Putamen (tissue), 1 donor: ENCODE measurements at regions not wholly inside any gene's neighbourhood (a gene's known extent, or its start where the extent isn't known, plus 50 kb on each side); places are given as distances from the start of the nearest gene placed in this dataset.
A peak's percentile ranks its signal among the peaks of the same experiment; 100 is the strongest.

ENCODE experiments used
- DNase-seq: peaks from one replicate; pipeline ENCODE4 v3.0.0-alpha.2; 2016; ENCODE audit warnings: low spot score

- DNase-seq = peak; percentile 91
Observed at GRCh38 chr9:105064248-105065097, 136.5 kb upstream of the ABCA1 start.

GRCh38 chr9:105065098-105066088 is 137.4 kb upstream of the ABCA1 start:
- DNase-seq = no peak

GRCh38 chr9:105066275-105066865 is 138.4 kb upstream of the ABCA1 start:
- DNase-seq = no peak

GRCh38 chr9:105067895-105068580 is 140.1 kb upstream of the ABCA1 start:
- no peak for DNase-seq

- DNase-seq = no peak
Observed at GRCh38 chr9:105069285-105069684, 141.3 kb upstream of the ABCA1 start.

GRCh38 chr9:105069696-105070095 is 141.7 kb upstream of the ABCA1 start:
- DNase-seq = no peak

GRCh38 chr9:105070176-105070575 is 142.2 kb upstream of the ABCA1 start:
- no peak for DNase-seq

GRCh38 chr9:105072476-105072875 is 144.5 kb upstream of the ABCA1 start:
- DNase-seq = no peak

- no peak for DNase-seq
Observed at GRCh38 chr9:105073147-105073546, 145.2 kb upstream of the ABCA1 start.

- no peak for DNase-seq
Observed at GRCh38 chr9:105074491-105074890, 146.5 kb upstream of the ABCA1 start.

- DNase-seq = no peak
Observed at GRCh38 chr9:105076729-105077128, 148.8 kb upstream of the ABCA1 start.

GRCh38 chr9:105079457-105079856 is 151.5 kb upstream of the ABCA1 start:
- DNase-seq = no peak

- no peak for DNase-seq
Observed at GRCh38 chr9:105082843-105083242, 154.9 kb upstream of the ABCA1 start.

- no peak for DNase-seq
Observed at GRCh38 chr9:105083256-105083655, 155.3 kb upstream of the ABCA1 start.

GRCh38 chr9:105087910-105088898 is 156.2 kb upstream of the SLC44A1 start:
- no peak for DNase-seq

- DNase-seq = no peak
Observed at GRCh38 chr9:105089874-105090273, 154.6 kb upstream of the SLC44A1 start.

GRCh38 chr9:105091004-105091640 is 153.3 kb upstream of the SLC44A1 start:
- no peak for DNase-seq

GRCh38 chr9:105093685-105094084 is 150.8 kb upstream of the SLC44A1 start:
- DNase-seq = no peak

- no peak for DNase-seq
Observed at GRCh38 chr9:105098370-105098769, 146.1 kb upstream of the SLC44A1 start.

- no peak for DNase-seq
Observed at GRCh38 chr9:105103776-105104175, 140.7 kb upstream of the SLC44A1 start.
